H9 (cell line): ENCODE measurements at regions not wholly inside any gene's neighbourhood (a gene's known extent, or its start where the extent isn't known, plus 50 kb on each side); places are given as distances from the start of the nearest gene placed in this dataset.

Source experiments
- DNase-seq: peaks from one replicate; pipeline ENCODE4 v3.0.0-alpha.2; 2017
- H2AFZ ChIP-seq: one replicate; pipeline ENCODE4 v1.6.1; 2013; ENCODE audit warnings: mild to moderate bottlenecking, low read length, control low read depth, moderate library complexity
- H2AK5ac ChIP-seq: 2 replicates; pipeline ENCODE4 v1.6.1; 2013; ENCODE audit warnings: low read length, control low read depth, mixed read lengths; ENCODE audit not compliant: insufficient read length
- H2BK120ac ChIP-seq: one replicate; pipeline ENCODE4 v1.6.1; 2013; ENCODE audit warnings: low read depth, mild to moderate bottlenecking, low read length, control low read depth, inconsistent platforms; ENCODE audit not compliant: poor library complexity, severe bottlenecking
- H2BK12ac ChIP-seq: 2 replicates; pipeline ENCODE4 v1.6.1; 2013; ENCODE audit warnings: low read length, control low read depth, mixed read lengths, low read depth; ENCODE audit not compliant: insufficient read length
- H2BK15ac ChIP-seq: 2 replicates; pipeline ENCODE4 v1.6.1; 2013; ENCODE audit warnings: low read depth, low read length, control low read depth
- H2BK20ac ChIP-seq: one replicate; pipeline ENCODE4 v1.6.1; 2013; ENCODE audit warnings: low read depth, mild to moderate bottlenecking, low read length, control low read depth, inconsistent platforms; ENCODE audit not compliant: poor library complexity, severe bottlenecking
- H2BK5ac ChIP-seq: 2 replicates; pipeline ENCODE4 v1.6.1; 2013; ENCODE audit warnings: low read length, control low read depth, mixed read lengths; ENCODE audit not compliant: insufficient read length
- H3K14ac ChIP-seq: 2 replicates; pipeline ENCODE4 v1.6.1; 2013; ENCODE audit warnings: low read length, control low read depth; ENCODE audit not compliant: insufficient read depth
- H3K18ac ChIP-seq: 2 replicates; pipeline ENCODE4 v1.6.1; 2013; ENCODE audit warnings: low read depth, mild to moderate bottlenecking, mixed read lengths, low read length, control low read depth; ENCODE audit not compliant: insufficient read length
- H3K23ac ChIP-seq: 2 replicates; pipeline ENCODE4 v1.6.1; 2013; ENCODE audit warnings: low read length, control low read depth, mixed read lengths, low read depth; ENCODE audit not compliant: insufficient read length
- H3K23me2 ChIP-seq: 2 replicates; pipeline ENCODE4 v1.6.1; 2013; ENCODE audit warnings: low read depth, mild to moderate bottlenecking, mixed read lengths, low read length, control low read depth; ENCODE audit not compliant: insufficient read length, poor library complexity, severe bottlenecking
- H3K27ac ChIP-seq: 2 replicates; pipeline ENCODE4 v1.5.1; 2013; ENCODE audit warnings: low read length, control low read depth, mixed read lengths, low read depth; ENCODE audit not compliant: insufficient read length
- H3K27me3 ChIP-seq: 2 replicates; pipeline ENCODE4 v1.6.1; 2013; ENCODE audit warnings: low read length, control low read depth, inconsistent platforms; ENCODE audit not compliant: insufficient read depth
- H3K4ac ChIP-seq: 2 replicates; pipeline ENCODE4 v1.6.1; 2013; ENCODE audit warnings: low read depth, mild to moderate bottlenecking, control low read depth, inconsistent platforms, low read length, moderate library complexity
- H3K4me1 ChIP-seq: 2 replicates; pipeline ENCODE4 v1.6.1; 2013; ENCODE audit warnings: low read length, control low read depth, inconsistent platforms; ENCODE audit not compliant: insufficient read depth
- H3K4me2 ChIP-seq: 2 replicates; pipeline ENCODE4 v1.6.1; 2013; ENCODE audit warnings: low read length, control low read depth, mixed read lengths; ENCODE audit not compliant: insufficient read length, insufficient read depth
- H3K56ac ChIP-seq: 2 replicates; pipeline ENCODE4 v1.6.1; 2013; ENCODE audit warnings: low read depth, mild to moderate bottlenecking, mixed read lengths, low read length, control low read depth; ENCODE audit not compliant: insufficient read length
- H3K79me1 ChIP-seq: 2 replicates; pipeline ENCODE4 v1.6.1; 2013; ENCODE audit warnings: low read depth, mild to moderate bottlenecking, moderate library complexity, low read length, control low read depth, inconsistent platforms; ENCODE audit not compliant: insufficient read depth, poor library complexity, severe bottlenecking
- H3K79me2 ChIP-seq: 2 replicates; pipeline ENCODE4 v1.6.1; 2013; ENCODE audit warnings: low read length, control low read depth, inconsistent platforms; ENCODE audit not compliant: insufficient read depth
- H3K9ac ChIP-seq: 2 replicates; pipeline ENCODE4 v1.6.1; 2013; ENCODE audit warnings: low read length, control low read depth, mixed read lengths; ENCODE audit not compliant: insufficient read length; ENCODE audit errors: extremely low read depth
- H3K9me3 ChIP-seq: one replicate; pipeline ENCODE4 v1.6.1; 2013; ENCODE audit warnings: low read depth, low read length, inconsistent platforms; ENCODE audit not compliant: control insufficient read depth
- H3T11ph ChIP-seq: one replicate; pipeline ENCODE4 v1.6.1; 2013; ENCODE audit warnings: mild to moderate bottlenecking, low read length, control low read depth, inconsistent platforms
- H4K20me1 ChIP-seq: one replicate; pipeline ENCODE4 v1.6.1; 2013; ENCODE audit not compliant: control insufficient read depth, insufficient read length, insufficient read depth
- H4K5ac ChIP-seq: 2 replicates; pipeline ENCODE4 v1.6.1; 2013; ENCODE audit warnings: low read depth, mild to moderate bottlenecking, mixed read lengths, low read length, control low read depth; ENCODE audit not compliant: insufficient read length
- H4K8ac ChIP-seq: replicated peaks from 2 replicates; pipeline ENCODE4 v1.6.1; 2013; ENCODE audit warnings: low read length, control low read depth, mixed read lengths, low read depth; ENCODE audit not compliant: insufficient read length
- H4K91ac ChIP-seq: 2 replicates; pipeline ENCODE4 v1.6.1; 2013; ENCODE audit warnings: low read depth, mild to moderate bottlenecking, moderate library complexity, mixed read lengths, low read length, control low read depth; ENCODE audit not compliant: insufficient read length
- H3K27ac Mint-ChIP-seq, 3 experiments: 2 replicates in 2 of 3; 3 replicates in 1 of 3; pipeline ENCODE4 v1.8.0; 2020 to 2021; ENCODE audit warnings: mixed read lengths in 3 of 3, mild to moderate bottlenecking in 1 of 3, moderate library complexity in 1 of 3
- H3K27me3 Mint-ChIP-seq: 2 replicates; pipeline ENCODE4 v1.8.0; 2021; ENCODE audit warnings: low read depth, mild to moderate bottlenecking, moderate library complexity, mixed read lengths
- H3K36me3 Mint-ChIP-seq, 3 experiments: 2 replicates in 2 of 3; 3 replicates in 1 of 3; pipeline ENCODE4 v1.8.0; 2020 to 2021; ENCODE audit warnings: low read depth in 3 of 3, mixed read lengths in 3 of 3; ENCODE audit not compliant: insufficient read depth in 1 of 3
- H3K4me1 Mint-ChIP-seq, 2 experiments: 2 replicates each; pipeline ENCODE4 v1.8.0; 2020; ENCODE audit warnings: mixed read lengths in 2 of 2
- H3K4me3 Mint-ChIP-seq, 2 experiments: 2 replicates in 1 of 2; 3 replicates in 1 of 2; pipeline ENCODE4 v1.8.0; 2020 to 2021; ENCODE audit warnings: mild to moderate bottlenecking in 2 of 2, mixed read lengths in 2 of 2, moderate library complexity in 1 of 2
- H3K9me3 Mint-ChIP-seq, 2 experiments: 2 replicates in 1 of 2; 3 replicates in 1 of 2; pipeline ENCODE4 v1.8.0; 2020; ENCODE audit warnings: mild to moderate bottlenecking in 2 of 2, mixed read lengths in 2 of 2, moderate library complexity in 1 of 2
- WGBS: extraction: QIAGEN DNeasy Blood & Tissue Kit; methylation state at CpG from one replicate; pipeline ENCODE4 v1.1.7; 2013; ENCODE audit warnings: missing lambda C conversion rate, low lambda C conversion rate, mixed read lengths; ENCODE audit not compliant: insufficient read length; ENCODE audit errors: extremely low coverage; 5-methylcytosine and 5-hydroxymethylcytosine counted together
- TF ChIP-seq, protein P1 (sequence below): fragments of 200-600 bp; sonication (generic); conservative IDR thresholded peaks from 3 replicates; pipeline ENCODE4 v1.8.0; 2021; ENCODE audit warnings: antibody characterized with exemption, mild to moderate bottlenecking

DNA sequence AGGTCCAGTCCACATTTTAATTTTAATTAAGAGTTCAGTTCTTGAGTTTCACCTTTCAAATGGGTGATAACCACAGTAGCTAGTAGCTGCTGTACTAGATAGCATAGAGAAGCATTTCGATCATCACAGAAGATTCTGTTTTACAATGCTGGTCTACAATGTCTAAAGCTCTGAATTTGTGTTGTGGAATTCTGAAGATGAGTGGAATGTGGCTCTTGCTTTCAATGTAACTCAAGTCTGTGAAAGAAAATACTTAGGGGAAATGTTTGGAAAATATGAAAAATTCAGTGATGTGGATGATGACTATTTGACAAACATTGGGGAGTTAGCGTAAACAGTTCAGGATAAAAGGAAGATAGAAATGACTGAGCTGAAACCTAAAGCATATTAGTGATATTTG, 139.4 kb downstream of the GNAT3 start:
- Histone ChIP-seq H2AFZ (no peak overlapping the region), H3K23me2 (no peaks in the 10 kb centered on the region), H3K4me1 (no peaks in the 10 kb centered on the region), H4K91ac (no peak overlapping the region), H3K4me2 (no peak overlapping the region), H3T11ph (no peak overlapping the region), H3K56ac (no peak overlapping the region), H3K27me3 (no peaks in the 10 kb centered on the region), H2BK20ac (no peak overlapping the region), H4K20me1 (no peaks in the 10 kb centered on the region), H3K23ac (no peak overlapping the region), H3K4ac (no peak overlapping the region), H2BK5ac (no peak overlapping the region), H3K79me2 (no peaks in the 10 kb centered on the region), H2BK120ac (no peak overlapping the region), H4K5ac (no peak overlapping the region), H2AK5ac (no peak overlapping the region), H2BK15ac (no peak overlapping the region), H2BK12ac (no peak overlapping the region), H3K18ac (no peak overlapping the region), H4K8ac (no peak overlapping the region), H3K9ac (no peak overlapping the region), H3K79me1 (no peaks in the 10 kb centered on the region), H3K14ac (no peak overlapping the region), H3K9me3 (no peaks in the 10 kb centered on the region), H3K27ac (no peak overlapping the region)
- Mint-ChIP-seq H3K9me3 (peaks cover 5 to 11% of the 10 kb centered on the region in 2 experiments; a peak in 4 of 5 replicates), H3K4me3 (no peak overlapping the region), H3K27ac (no peak overlapping the region), H3K4me1 (peaks cover 6 to 7% of the 10 kb centered on the region in 2 experiments), H3K36me3 (peaks cover 0 to 9% (median 0%) of the 10 kb centered on the region in 3 experiments; a peak in 3 of 7 replicates), H3K27me3 (no peaks in the 10 kb centered on the region)
- DNase-seq: no peak
- TF ChIP-seq, protein P1, sequence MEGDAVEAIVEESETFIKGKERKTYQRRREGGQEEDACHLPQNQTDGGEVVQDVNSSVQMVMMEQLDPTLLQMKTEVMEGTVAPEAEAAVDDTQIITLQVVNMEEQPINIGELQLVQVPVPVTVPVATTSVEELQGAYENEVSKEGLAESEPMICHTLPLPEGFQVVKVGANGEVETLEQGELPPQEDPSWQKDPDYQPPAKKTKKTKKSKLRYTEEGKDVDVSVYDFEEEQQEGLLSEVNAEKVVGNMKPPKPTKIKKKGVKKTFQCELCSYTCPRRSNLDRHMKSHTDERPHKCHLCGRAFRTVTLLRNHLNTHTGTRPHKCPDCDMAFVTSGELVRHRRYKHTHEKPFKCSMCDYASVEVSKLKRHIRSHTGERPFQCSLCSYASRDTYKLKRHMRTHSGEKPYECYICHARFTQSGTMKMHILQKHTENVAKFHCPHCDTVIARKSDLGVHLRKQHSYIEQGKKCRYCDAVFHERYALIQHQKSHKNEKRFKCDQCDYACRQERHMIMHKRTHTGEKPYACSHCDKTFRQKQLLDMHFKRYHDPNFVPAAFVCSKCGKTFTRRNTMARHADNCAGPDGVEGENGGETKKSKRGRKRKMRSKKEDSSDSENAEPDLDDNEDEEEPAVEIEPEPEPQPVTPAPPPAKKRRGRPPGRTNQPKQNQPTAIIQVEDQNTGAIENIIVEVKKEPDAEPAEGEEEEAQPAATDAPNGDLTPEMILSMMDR: no peak
- WGBS: no CpG with 5 or more reads among the region's 2 CpGs
